Keratinocyte (primary cell): ENCODE measurements at regions not wholly inside any gene's neighbourhood (a gene's known extent, or its start where the extent isn't known, plus 50 kb on each side); places are given as distances from the start of the nearest gene placed in this dataset.

Experiments used
- CTCF ChIP-seq, 3 experiments: IDR thresholded peaks in 1 of 3; conservative IDR thresholded peaks in 1 of 3; optimal IDR thresholded peaks in 1 of 3; 2 replicates in 2 of 3; 3 replicates in 1 of 3; pipeline versions ENCODE3 to v1.5.1; 2011; ENCODE audit warnings: low read length in 3 of 3, mild to moderate bottlenecking in 3 of 3, moderate library complexity in 2 of 3, control low read depth in 1 of 3, inconsistent platforms in 1 of 3; ENCODE audit not compliant: insufficient read depth in 2 of 3; ENCODE audit errors: extremely low read depth in 1 of 3
- EZH2 ChIP-seq: IDR thresholded peaks from one replicate; pipeline ENCODE4 v1.6.1; 2012; ENCODE audit warnings: inconsistent platforms, mild to moderate bottlenecking, low read length, moderate library complexity

DNA sequence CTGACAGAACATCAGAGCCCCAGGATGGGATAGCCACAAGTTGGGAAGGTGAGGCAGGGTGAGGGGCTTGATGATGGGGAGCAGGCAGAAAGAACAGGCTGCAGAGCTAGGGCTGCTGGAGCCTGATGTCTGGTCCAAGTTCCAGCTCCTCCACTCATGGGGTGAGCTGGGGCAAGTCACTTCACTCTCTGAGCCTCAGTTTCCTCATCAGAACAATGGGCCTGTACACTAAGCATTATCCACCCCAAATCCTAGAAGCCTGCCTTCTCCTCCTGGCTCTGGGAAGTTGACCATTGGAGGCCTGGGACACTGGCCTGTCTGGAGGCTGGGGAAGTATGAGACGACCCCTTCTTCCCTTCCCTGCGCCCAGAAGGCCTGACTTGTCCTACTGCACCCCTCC lies 51.8 kb upstream of the PSD2 start:
- no peak for TF ChIP-seq CTCF (optimal IDR thresholded peaks at IDR 0.05 in 1 of 3, IDR thresholded peaks at IDR 0.05 in 1 of 3, conservative IDR thresholded peaks at IDR 0.05 in 1 of 3; ENCODE audit: extremely low read depth in 1 of 3, insufficient read depth in 2 of 3, low read length in 3 of 3)
- no peak for TF ChIP-seq EZH2
